GM21367 (cell line): ENCODE measurements at regions not wholly inside any gene's neighbourhood (a gene's known extent, or its start where the extent isn't known, plus 50 kb on each side); places are given as distances from the start of the nearest gene placed in this dataset.
A peak's percentile ranks its signal among the peaks of the same experiment; 100 is the strongest.
"Not testable (repeated sequence)": the region's sequence is repeated elsewhere in the genome, so short reads cannot be mapped to it uniquely, and the experiment has no call there.

ENCODE experiments used
- ATAC-seq: cut with Tn5 transposase; IDR thresholded peaks from one replicate; pipeline ENCODE4 v1.9.1; 2021; ENCODE audit not compliant: unreplicated experiment

DNA sequence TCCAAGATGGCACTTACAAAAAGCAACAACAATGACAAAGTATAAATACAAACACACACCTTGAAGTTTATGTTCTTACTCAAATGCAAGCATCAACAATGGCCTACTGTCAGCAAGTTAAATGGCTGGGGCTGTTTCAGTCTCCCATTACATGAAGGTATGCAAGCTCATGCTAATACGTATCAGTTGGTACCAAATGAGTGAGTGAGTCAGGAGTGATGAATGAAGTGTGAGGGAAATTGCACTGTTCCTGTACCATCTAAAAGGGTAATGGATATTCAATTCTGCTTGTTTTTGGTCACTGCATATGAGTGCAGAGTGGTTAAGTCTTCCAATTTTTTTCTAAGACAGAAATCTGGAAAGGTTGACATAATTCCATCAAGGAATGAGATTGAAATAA is 964.9 kb downstream of the MAT2B start:
- ATAC-seq = no peak

DNA sequence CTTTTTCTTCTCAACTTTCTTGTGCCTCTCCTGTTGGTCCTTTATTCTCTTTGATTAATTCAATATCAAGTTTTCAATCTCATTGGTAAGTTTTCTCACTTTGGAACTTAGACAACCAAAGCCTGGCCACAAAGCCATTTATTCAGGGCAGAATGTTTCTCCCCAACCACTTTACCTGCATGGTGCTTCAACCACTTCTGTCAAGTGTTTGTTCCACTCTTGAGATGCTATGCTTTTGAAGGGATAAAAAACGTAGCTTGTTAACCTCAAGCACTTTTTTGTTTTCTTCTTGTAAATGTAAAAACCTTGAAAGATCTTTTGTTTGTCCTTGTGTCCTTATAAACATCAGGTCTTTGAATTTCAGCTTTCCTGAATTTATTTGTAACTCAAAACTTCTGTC is 966.7 kb downstream of the MAT2B start:
- no peak for ATAC-seq

DNA sequence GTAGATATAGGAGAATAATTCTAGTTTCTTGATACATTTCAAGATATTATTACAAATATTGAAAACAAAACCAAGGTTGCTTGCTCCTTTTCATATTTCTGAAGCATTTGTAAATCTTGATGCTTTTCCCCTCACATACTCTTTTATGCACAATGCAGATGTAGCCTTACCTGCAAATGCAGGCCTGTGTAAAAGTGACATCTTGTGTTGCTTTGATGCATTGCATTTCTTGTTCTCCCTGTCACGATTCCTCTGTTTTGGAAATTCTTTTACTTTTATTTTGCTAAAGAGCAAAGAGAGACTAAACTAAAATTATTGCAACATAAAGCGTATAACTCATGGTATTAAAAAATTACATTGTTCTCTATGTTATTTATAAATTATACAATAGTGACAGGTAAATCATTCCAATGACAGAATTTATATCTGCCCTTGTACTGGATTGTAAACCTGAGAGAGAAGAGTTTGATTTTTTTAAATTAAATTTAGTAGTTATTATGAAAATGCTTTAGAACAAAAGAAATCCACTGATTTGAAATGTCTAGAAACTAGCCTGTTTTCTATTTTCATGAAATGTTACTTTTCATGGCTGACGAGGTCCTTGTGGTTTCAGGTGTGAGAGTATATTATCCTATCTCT is 970.0 kb downstream of the MAT2B start:
- no peak for ATAC-seq

DNA sequence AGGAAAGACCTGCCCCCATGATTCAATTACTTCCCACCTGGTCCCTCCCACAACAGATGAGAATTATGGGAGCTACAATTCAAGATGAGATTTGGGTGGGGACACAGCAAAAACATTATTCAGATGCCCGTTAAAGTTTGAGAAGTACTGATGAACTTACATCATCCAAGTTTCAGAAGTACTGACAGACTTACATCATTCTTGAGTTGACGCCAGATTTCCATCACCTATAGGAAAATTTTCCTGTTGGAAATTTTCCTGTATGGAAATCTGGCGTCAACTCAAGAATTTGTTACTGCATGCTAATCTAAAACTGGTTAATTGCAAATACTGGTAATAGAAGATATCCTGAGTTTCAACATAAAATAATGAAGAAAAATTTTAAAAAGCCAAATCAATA is 975.9 kb downstream of the MAT2B start:
- ATAC-seq = no peak

DNA sequence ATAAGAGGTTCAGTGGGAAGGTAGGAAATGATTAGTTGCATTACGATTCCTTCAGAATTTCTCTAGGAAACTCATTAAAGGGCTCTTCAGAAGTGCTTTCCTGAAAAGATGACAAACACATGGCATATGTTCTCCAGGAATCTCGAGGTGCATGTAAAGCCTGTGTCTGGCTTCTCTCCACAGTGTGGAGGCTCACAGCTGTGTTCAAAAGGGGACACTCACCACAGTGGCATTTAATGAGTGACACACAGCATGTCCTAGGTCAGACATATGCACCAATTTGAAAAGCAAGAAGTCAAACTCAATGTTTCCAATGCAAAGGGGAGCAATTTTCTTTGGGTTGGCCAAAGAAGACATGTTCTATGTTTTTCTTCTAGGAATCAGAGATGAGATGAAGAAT is 976.9 kb downstream of the MAT2B start:
- ATAC-seq = no peak

DNA sequence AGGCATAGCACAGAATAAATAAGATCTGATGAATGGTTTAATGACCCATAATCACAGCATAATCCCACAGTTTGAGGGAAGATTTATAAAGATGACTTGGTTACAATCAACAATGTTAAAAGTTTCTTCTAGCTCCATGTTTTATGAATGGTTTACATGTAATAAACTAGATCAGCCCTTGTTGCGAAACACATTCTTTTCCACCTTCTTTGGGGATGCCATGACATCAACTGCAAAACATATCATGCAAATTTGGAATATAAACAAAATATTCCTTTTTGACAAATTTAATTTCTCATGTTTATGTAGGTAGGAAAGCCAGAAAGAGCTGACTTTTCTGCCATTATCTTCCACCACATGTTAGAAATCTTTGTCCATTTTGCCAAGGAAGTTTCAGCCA is 979.5 kb downstream of the MAT2B start:
- no peak for ATAC-seq

DNA sequence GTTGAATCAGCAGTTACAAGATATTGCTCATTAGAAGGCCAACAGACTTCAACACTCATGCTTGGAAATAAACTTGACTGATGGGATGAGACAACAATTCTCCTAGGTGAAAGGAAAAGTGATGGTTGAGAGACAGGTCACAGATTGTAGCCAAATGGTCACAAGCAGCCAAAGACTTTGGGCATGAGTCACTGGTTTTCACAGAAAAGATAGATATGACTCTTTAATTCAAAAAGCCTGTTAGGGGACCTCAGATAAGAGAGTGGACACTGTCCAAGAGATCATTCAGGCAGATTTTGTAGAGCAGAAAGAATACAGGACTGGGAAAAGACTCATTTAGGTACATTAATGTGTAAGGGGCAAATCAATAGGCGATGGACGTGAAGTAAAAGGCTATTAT is 982.5 kb downstream of the MAT2B start:
- ATAC-seq = no peak

DNA sequence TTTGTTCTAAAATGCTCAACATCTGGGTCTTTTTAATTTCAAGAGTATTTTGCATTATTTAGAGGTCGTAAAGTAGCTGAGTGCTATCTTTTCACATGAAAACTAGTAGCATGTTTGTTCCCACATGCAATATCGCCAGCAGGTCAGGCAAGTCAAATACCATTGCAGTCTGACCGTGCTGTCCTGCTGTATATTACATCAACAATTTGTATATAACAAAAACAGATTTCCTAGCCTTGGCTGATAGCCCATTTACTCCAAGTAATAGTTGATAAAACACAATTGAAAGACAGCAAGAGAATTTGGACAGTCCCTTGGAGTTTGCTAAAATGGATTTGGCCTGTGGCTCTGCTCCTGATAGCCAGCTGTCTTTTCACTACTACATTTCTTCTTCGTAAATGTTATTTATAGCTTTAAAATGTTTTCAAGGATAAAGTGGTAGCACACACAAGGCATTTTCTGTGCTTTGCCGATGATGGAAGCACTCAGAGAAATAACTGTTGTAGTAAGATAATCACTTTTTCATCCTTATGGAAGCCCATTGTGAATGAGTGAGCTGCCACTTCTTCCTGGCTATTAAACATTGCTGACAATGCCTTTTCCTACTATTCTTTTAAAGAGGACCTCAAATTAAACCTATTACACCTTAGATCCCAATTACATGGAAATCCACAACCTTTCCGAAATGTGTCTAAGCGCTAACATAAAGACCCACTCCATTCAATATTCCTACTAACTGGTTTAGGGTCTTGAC is 992.1 kb downstream of the MAT2B start:
- ATAC-seq = no peak

DNA sequence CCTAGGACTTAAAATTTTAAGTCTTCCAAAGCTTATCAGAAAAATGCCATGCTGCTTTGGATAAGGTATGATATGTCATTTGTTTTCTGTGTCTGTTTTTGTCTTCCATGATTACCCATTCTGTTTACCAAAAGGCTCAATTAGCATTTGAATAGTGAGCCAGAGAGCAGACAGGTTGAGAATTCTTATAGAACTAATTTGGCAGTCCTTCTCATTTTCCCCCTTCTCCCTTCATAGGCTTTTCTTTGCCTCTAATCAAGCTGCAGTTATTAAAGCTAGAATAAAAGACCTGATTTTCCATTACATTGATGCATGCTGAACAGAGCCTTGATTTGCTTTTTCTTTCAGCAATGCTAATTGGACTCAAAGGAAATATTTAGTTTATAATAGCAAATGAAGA is 993.0 kb downstream of the MAT2B start:
- ATAC-seq = no peak

DNA sequence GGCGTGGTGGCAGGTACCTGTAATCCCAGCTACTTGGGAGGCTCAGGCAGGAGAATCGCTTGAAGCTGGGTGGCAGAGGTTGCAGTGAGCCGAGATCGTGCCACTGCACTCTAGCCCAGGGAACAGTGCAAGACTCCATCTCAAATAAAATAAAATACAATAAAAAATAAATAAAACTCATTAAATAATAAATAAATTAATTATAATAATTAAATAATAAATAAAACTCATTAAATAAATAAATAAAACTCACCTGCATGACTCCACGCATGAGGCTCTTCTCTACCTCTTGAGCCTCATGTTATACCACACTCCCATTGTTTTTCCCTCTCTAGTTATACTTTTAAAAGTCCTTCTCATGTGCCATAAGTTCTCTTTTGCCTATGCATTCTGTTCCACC is 995.4 kb downstream of the MAT2B start:
- ATAC-seq = no peak

DNA sequence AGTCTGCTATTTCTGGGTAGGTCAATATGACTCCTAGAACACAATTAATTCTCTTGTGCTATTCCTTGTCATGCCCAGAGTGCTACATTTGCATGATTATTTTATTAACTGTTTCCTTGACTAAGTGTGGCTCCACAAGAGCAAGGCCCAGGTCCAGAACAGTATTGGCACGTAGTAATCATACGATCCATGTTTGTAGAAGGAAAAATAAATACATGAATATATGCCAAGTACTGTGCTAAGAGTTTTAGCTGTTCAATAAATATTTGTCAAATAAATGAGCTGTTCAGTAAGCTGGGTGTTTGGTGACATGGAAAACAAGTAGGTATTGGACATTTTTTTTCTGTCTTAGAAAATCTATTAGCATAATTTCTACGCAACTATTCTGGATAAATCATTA is 995.9 kb downstream of the MAT2B start:
- ATAC-seq = no peak

DNA sequence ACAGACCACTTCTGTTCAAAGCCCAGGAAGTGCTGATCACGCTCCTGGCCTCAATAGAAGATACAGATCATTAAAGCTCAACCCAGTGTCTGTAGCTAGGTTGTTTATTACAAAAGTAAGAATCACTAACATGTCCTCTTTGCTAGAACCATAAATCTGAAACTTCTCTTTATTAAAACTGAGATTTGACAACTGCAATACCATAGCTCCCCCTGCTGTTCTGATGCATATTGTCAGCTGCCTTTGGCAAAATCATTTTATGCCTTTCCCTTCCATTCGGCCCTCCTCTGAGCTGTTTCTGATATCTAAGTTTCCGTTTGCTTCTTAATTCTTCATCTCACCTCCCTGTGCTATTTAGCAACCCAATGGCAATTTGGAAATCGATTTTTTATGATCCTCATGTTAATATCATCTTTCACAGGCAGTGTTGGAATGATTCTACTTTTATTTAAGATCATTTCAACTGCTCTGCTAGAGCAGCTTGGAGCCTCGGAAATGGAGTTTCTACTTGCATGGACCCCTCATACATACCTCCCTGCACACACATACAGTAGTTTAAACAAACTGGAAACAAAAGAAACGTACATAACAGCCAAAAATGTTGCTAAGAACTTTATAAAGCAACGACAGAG is 998.8 kb downstream of the MAT2B start:
- peak; percentile 92 for ATAC-seq

DNA sequence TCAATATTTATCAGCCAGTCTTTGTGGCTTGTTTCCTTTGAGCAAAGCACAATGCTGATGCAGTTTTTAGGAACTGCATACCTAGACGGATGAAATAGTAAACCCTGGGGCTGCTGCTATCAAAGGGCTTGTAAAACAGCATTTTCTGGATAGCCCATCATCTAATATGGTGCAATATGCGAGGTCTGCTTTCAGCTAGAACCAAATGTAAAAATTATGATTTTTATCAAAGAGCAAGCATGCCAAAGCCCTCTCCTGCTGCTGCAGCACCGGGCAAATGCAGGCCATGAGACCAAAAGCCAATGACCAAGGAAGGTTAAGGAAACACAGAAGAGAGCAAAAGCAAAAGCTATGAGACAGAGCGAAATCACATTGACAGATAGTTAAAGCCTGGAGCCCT is 1000.4 kb downstream of the MAT2B start:
- no peak for ATAC-seq

DNA sequence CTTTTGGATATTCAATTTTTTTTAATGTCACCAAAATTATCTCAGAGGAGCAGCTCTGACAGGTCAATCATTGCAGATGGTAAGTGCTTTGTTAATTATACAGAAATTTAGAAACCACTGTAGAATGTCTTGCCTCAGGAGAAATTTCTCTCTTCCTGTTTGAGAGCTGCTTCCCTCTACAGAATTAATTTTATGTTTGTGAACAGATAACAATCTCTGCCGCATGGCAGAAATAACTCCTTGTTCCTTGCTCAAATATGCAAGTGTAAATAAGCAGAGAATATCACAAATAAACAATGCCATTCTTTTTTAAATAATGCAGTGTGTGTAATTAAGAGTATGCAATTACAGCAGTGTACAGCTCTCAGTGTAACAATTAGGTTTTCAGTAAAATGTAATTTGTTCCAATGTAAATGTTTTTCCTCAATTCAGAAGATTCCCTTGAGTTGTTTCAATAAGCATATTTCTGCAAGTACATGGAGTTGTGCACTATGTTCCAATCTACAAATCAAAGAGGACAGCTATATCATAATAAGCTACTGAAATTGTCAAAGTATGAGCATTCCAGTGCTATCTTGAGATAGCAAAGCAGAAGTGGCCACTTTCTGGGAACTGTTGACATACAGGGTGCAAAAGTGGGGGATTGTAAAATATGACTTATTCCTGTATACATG is 1012.8 kb downstream of the MAT2B start:
- no peak for ATAC-seq

DNA sequence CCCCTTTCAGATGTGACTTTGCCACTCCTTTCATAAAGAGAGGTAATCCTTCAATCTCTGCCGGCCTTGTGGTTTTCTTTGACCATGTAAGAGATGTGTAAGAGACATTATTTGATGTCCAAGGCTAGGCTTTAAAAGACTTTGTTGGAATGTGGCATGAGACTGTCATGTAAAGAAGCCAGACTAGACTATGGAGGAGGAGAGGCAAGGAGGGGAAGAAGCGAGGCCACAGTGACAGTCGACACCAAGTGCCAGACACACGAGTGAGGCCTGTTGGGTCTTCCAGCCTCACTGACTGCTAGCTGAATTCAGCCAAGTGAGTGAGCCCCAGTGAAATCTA is 1013.3 kb downstream of the MAT2B start:
- ATAC-seq = no peak

DNA sequence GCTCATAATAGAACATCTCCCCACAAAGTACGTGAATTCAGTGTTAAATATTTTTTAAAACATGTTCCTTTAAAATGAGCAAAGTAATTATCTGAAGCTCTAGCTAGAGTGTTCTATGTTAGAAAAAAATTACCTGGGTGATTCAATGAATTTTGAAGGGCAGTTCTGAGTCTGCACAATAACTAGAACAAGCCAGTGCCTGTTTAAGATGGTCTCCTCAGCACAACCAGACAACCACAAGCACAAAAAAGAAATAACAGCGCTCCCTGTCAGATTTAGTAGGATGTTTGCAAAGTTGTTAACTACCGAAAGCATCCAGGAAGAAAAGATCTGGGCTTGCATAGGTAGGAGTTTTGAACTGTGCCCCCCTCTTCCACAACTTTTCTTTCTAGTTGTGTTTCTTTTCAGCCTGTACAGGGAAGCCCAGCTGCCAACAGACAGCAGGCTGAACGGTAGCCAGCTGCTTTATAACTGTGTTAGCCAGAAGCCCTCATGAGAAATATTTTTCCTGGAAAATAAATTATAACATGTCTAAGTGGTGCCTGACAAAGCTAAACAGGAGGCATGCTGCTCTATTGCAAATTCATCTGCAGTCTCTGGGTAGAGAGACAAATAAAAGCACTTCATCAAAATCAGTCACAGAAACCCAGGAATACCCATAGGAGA is 1026.9 kb downstream of the MAT2B start:
- no peak for ATAC-seq

DNA sequence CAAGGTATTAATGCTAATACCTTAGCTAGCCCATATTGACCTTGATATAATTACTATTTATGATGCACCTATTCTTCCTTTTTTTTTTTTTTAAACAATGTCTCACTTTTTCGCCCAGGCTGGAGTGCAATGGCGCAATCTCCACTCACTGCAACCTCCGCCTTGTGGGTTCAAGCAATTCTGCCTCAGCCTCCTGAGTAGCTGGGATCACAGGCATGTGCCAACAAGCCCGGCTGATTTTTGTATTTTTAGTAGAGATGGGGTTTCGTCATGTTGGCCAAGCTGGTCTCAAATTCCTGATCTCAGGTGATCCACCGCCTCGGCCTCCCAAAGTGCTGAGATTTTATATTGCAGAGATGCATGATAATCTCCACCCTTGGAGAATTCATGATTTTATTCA is 1028.0 kb downstream of the MAT2B start:
- not testable (repeated sequence) for ATAC-seq

DNA sequence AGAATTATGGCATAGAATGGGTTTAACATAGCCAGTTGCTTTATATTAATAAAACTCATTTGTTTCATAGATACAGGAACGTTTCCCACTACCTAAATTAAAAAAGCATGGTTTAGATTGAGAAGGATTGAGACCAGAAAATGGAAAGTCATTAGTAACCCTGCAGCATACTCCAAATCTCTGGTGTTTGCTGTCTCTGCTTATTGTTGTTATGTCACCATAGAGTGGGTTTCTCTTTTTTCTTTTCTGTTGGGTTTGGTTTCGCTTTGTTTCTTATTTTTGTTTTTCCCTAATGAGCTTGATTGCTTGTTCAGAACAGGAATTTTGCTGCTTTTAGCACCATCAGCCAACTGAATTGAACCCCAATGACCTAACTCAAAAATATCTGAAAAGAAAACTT is 1034.8 kb downstream of the MAT2B start:
- ATAC-seq = no peak

DNA sequence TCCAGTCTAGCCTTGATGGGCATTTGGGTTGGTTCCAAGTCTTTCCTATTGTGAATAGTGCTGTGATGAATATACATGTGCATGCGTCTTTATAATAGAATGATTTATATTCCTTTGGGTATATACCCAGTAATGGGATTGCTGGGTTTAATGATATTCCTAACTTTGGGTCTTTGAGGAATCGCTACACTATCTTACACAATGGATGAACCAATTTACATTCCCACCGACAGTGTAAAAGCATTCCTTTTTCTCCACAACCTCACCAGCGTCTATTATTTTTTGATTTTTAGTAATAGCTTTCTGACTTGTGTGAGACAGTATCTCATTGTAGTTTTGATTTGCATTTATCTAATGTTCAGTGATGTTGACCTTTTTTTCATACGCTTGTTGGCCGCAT is 1040.1 kb downstream of the MAT2B start:
- no peak for ATAC-seq

DNA sequence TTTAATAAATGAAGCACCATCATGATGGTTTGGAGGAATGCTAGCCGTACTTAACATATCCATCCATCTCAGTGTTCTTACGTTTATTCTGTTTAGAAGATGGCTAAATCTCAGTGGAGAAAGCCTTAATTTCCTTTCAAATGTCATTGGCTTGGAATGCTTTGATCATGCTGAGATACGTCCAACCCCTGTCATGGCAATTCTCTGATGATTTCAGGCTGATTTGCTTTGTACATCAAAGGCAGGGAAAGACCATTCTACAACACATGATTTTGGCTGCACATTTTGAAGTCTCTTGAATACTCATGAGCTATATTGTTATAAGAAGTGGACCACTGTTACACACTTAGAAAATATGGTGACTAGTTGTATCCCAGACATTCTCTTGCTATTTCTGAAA is 1048.4 kb downstream of the MAT2B start:
- ATAC-seq = no peak

DNA sequence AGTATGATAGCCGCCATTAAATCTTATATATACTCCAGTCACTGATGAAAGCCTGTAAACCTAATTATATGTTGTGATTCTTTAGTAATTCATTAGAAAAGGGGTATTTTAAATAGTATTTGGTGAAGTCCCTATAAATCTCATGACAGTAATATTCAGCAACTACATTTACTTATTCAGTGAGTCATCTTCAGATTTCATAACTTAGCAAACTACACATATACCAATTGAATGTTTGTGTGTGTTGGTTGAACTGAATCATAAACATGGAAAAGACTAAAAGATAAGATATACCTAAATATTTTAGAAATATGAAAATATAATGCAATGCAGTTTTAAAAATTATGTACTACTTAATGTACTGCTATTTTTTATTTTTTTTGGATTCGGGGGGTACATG is 1050.4 kb downstream of the MAT2B start:
- no peak for ATAC-seq

DNA sequence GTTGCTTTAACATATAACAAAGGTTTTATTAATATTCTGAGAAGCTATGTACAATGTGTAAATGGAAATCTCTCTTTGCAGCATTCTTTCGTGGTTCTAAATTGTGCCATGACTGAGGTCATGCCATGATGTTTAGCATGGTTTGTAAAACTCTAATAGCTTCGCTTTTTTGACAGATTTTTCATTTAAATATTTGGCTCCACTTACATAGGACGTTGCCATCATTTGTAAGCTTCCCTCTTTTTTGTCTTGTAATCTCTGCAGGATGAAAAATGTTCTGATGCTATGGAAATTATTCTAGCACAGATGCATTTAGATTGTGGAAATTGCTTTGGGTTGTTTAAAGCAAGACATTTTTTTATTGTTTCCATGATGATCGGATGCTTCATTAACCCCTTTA is 1054.8 kb downstream of the MAT2B start:
- no peak for ATAC-seq
